Common myeloid progenitor, CD34-positive (primary cell): ENCODE measurements at regions not wholly inside any gene's neighbourhood (a gene's known extent, or its start where the extent isn't known, plus 50 kb on each side); places are given as distances from the start of the nearest gene placed in this dataset.
A peak's percentile ranks its signal among the peaks of the same experiment; 100 is the strongest.

Source experiments
- CTCF ChIA-PET: fragments of 350-600 bp; sonication (Branson Sonifier 250); formaldehyde crosslinking; loops from one replicate; lab custom pipeline; 2021; ENCODE audit warnings: antibody characterized with exemption; lab: Charles Lee
- POLR2A ChIA-PET: fragments of 350-600 bp; sonication (Branson Sonifier 250); formaldehyde crosslinking; loops from one replicate; lab custom pipeline; 2021; ENCODE audit warnings: antibody characterized with exemption; lab: Charles Lee
- DNase-seq, 3 donors: peaks; one replicate each; pipeline versions ENCODE4 v3.0.0 to v3.0.0-alpha.2; 2013
- H3K27ac ChIP-seq, 2 experiments: 1 replicate in 1 of 2; 2 replicates in 1 of 2; pipeline ENCODE4 v1.7.0; 2013; ENCODE audit warnings: inconsistent platforms in 2 of 2, low read length in 2 of 2, mild to moderate bottlenecking in 2 of 2, low read depth in 1 of 2, moderate library complexity in 1 of 2; ENCODE audit not compliant: severe bottlenecking in 2 of 2, insufficient read depth in 1 of 2, poor library complexity in 1 of 2
- H3K27me3 ChIP-seq, 5 experiments: replicated peaks in 2 of 5; 1 replicate in 3 of 5; 2 replicates in 2 of 5; pipeline versions ENCODE4 v1.6.1 to v1.7.0; 2013; ENCODE audit warnings: low read length in 4 of 5, mild to moderate bottlenecking in 2 of 5, moderate library complexity in 2 of 5, inconsistent platforms in 1 of 5; ENCODE audit not compliant: insufficient read depth in 5 of 5, control insufficient read depth in 4 of 5
- H3K36me3 ChIP-seq, 4 experiments: 1 replicate in 2 of 4; 2 replicates in 2 of 4; pipeline versions ENCODE4 v1.6.1 to v1.7.0; 2013; ENCODE audit warnings: low read length in 3 of 4, control low read depth in 1 of 4, mild to moderate bottlenecking in 1 of 4; ENCODE audit not compliant: control insufficient read depth in 4 of 4, insufficient read depth in 4 of 4
- H3K4me1 ChIP-seq, 4 experiments: 1 replicate in 3 of 4; 2 replicates in 1 of 4; pipeline versions ENCODE4 v1.6.1 to v1.7.1; 2013; ENCODE audit warnings: low read length in 3 of 4, mild to moderate bottlenecking in 3 of 4, control low read depth in 1 of 4, inconsistent platforms in 1 of 4, moderate library complexity in 1 of 4; ENCODE audit not compliant: control insufficient read depth in 4 of 4, insufficient read depth in 4 of 4; ENCODE audit errors: control extremely low read depth in 1 of 4
- H3K4me3 ChIP-seq, 7 experiments: 1 replicate in 4 of 7; 2 replicates in 3 of 7; pipeline versions ENCODE4 v1.5.1 to v1.7.0; 2013; ENCODE audit warnings: mild to moderate bottlenecking in 7 of 7, low read length in 6 of 7, moderate library complexity in 6 of 7, inconsistent platforms in 2 of 7, low read depth in 2 of 7, control low read depth in 1 of 7; ENCODE audit not compliant: insufficient read depth in 4 of 7, control insufficient read depth in 1 of 7; ENCODE audit errors: extremely low read depth in 1 of 7
- H3K9me3 ChIP-seq, 5 experiments: 1 replicate in 4 of 5; 2 replicates in 1 of 5; pipeline versions ENCODE4 v1.6.1 to v1.7.1; 2013; ENCODE audit warnings: low read length in 4 of 5, mild to moderate bottlenecking in 2 of 5, inconsistent platforms in 1 of 5, low read depth in 1 of 5, moderate library complexity in 1 of 5; ENCODE audit not compliant: control insufficient read depth in 4 of 5, insufficient read depth in 2 of 5; ENCODE audit errors: control extremely low read depth in 1 of 5
- WGBS: methylation state at CpG from one replicate; pipeline ENCODE4 v1.1.5; 2013; ENCODE audit not compliant: insufficient coverage; 5-methylcytosine and 5-hydroxymethylcytosine counted together

DNA sequence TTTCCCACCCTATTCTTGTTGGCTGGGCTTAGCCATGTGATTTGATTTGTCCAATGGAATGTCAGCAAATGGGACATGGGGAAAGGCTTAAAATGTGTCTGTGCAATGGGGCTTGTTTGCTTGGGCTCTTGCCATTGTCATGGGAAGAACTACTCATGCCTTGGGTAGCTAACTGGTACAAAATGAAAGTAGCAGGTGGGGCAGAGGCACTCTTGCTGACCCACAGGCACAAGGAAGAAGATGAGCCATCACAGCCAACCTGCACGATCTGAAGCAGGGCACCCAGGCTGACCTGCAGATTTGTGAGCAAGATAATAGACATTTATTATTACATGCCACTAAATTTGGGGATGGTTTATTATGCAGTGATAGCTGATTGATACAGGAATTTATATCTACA is 305.9 kb upstream of the CAMK1G start:
- ChIA-PET CTCF (no interaction called here), POLR2A (interaction anchor here (0.6 kb wide), 1 partner anchor 941 kb away, joined by 3 read pairs; no protein-coding TSS in a partner anchor)
- Histone ChIP-seq H3K27me3 (no peaks in the 10 kb centered on the region), H3K4me3 (no peak overlapping the region), H3K36me3 (no peaks in the 10 kb centered on the region), H3K4me1 (no peaks in the 10 kb centered on the region), H3K9me3 (no peaks in the 10 kb centered on the region), H3K27ac (no peak overlapping the region)
- WGBS: no CpG with 5 or more reads among the region's 1 CpG
- DNase-seq: no peak

DNA sequence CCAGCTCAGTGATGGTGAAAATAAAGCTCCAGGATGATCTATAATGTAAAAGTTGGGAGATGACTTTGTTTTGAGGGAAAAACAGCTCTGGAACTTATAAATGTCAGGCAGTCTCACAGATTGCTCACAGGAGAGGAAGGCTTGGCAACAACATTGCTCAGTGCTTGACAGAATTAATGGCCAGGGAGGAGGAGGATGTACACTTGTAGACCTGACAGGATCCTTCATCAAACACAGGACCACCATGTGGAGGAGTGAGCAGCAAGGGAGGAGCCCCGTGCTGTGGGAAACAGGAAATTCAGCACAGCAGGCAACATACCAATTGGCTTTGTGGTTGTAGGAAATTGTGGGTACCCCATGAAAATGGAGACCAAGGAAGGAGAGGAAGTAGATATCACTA is 291.8 kb upstream of the CAMK1G start:
- 0% methylated on average over 1 of the region's 1 CpG for WGBS
- POLR2A ChIA-PET: no interaction called here

GRCh38 chr1:209302779-209303568 is 280.5 kb upstream of the CAMK1G start:
- ChIA-PET CTCF (no interaction called here), POLR2A (no interaction called here)
- Histone ChIP-seq H3K4me1 (peaks cover 0 to 9% (median 5%) of the 10 kb centered on the region in 4 experiments), H3K4me3 (no peak overlapping the region), H3K36me3 (no peaks in the 10 kb centered on the region), H3K27me3 (peaks cover 0 to 2% (median 0%) of the 10 kb centered on the region in 5 experiments), H3K27ac (no peak overlapping the region), H3K9me3 (no peaks in the 10 kb centered on the region)
- WGBS: 94% methylated on average over 2 of the region's 7 CpGs
- no peak for DNase-seq

More for the DNA sequence above, 291.8 kb upstream of the CAMK1G start:
- CTCF ChIA-PET: no interaction called here
- Histone ChIP-seq H3K9me3 (peaks cover 0 to 1% (median 0%) of the 10 kb centered on the region in 5 experiments), H3K4me1 (peaks cover 0 to 4% (median 1%) of the 10 kb centered on the region in 4 experiments), H3K27me3 (no peaks in the 10 kb centered on the region), H3K4me3 (no peak overlapping the region), H3K36me3 (no peaks in the 10 kb centered on the region), H3K27ac (no peak overlapping the region)
- peak; percentile 9 to 46 (median 15) for DNase-seq

DNA sequence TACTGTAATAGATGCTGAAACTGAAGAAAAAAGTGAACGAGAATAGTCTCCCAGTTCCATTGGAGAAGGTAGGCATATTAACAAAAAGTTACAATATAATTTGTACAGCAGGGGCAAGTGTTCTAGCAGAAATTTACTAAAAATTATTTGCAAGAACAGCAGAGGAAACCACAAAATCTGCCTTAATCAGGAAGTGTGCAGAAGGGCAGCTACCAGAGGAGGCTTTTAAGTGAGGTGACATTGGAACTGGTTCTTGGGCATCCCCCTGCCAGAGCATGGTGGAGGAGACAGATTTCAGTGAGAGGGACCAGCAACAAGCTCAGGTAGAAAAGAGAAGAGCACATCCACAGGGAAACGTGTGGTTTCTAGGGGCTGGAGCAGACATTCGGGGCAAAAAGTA is 279.3 kb upstream of the CAMK1G start:
- Histone ChIP-seq H3K36me3 (no peaks in the 10 kb centered on the region), H3K27me3 (peaks cover 0 to 2% (median 0%) of the 10 kb centered on the region in 5 experiments), H3K9me3 (no peaks in the 10 kb centered on the region), H3K4me3 (no peak overlapping the region), H3K27ac (no peak overlapping the region), H3K4me1 (peaks cover 0 to 9% (median 5%) of the 10 kb centered on the region in 4 experiments)
- ChIA-PET POLR2A (no interaction called here), CTCF (interaction anchor here (1.7 kb wide), 1 partner anchor 261 kb away, joined by 3 read pairs; no protein-coding TSS in a partner anchor)
- peak; percentile 2 to 61 (median 52) for DNase-seq
- 44% methylated on average over 2 of the region's 3 CpGs for WGBS

DNA sequence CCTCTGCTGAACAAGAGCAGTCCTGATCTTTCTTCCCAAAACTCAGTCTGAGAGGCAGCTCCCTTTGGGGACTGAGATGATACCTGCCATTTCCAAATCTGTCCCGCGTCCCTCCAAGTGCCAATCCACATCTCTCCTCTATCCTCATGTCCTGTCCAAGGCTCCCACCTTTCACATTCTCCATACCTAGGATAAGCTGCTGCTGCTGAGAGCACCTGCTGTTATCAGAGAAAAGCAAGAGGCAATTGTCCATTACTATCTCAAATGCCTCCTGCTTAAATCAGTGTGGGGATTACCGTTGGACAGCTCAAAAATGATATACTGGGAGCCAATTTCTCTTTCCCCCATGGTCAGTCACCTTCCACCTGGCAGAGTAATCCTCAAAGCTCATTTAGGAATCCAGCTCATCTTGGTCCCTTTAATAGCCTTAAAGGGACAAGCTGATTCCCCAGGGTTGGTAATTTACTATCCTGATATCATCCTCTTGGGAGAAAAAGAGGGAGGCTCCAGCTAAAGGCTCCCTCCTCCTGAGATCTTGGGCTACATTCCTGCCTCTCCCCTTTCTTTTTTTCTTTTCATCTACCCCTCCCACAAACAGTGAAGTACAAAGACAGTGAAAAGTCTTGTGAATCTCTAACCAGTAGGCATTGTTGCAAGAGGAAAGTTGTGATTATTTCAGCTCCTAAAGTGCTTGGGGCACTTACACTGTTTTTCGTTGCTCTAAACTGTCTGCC is 278.1 kb upstream of the CAMK1G start:
- CTCF ChIA-PET: interaction anchor here (1.7 kb wide), 1 partner anchor 260 kb away, joined by 3 read pairs; no protein-coding TSS in a partner anchor
- WGBS: 95% methylated on average over 3 of the region's 4 CpGs
- POLR2A ChIA-PET: no interaction called here
- Histone ChIP-seq H3K27ac (no peak overlapping the region), H3K4me3 (no peak overlapping the region), H3K9me3 (no peaks in the 10 kb centered on the region), H3K36me3 (no peaks in the 10 kb centered on the region), H3K27me3 (peaks cover 0 to 2% (median 0%) of the 10 kb centered on the region in 5 experiments), H3K4me1 (peaks cover 0 to 9% (median 5%) of the 10 kb centered on the region in 4 experiments)
- no peak for DNase-seq

GRCh38 chr1:209307846-209308245 is 275.7 kb upstream of the CAMK1G start:
- WGBS: 92% methylated on average over 2 of the region's 2 CpGs
- peaks cover 0 to 2% (median 0%) of the 10 kb centered on the region in 5 experiments for H3K27me3 ChIP-seq
- no peaks in the 10 kb centered on the region for H3K36me3 ChIP-seq
- H3K27ac ChIP-seq: no peak overlapping the region
- DNase-seq: no peak
- peaks cover 0 to 9% (median 5%) of the 10 kb centered on the region in 4 experiments for H3K4me1 ChIP-seq
- no peak overlapping the region for H3K4me3 ChIP-seq
- CTCF ChIA-PET: interaction anchor here (0.7 kb wide), 1 partner anchor 181 kb away, joined by 3 read pairs; no protein-coding TSS in a partner anchor
- POLR2A ChIA-PET: no interaction called here
- H3K9me3 ChIP-seq: no peaks in the 10 kb centered on the region
